K562 (cell line): ENCODE measurements at regions not wholly inside any gene's neighbourhood (a gene's known extent, or its start where the extent isn't known, plus 50 kb on each side); places are given as distances from the start of the nearest gene placed in this dataset.

Source experiments
- ATF2 ChIP-seq: sonication (generic); formaldehyde crosslinking; IDR thresholded peaks from 2 replicates; pipeline ENCODE4 v1.8.1; 2022; ENCODE audit warnings: missing genetic modification reagents
- ATF3 ChIP-seq, 2 experiments: fragments of 450-650 bp in 1 of 2; sonication (generic) in 1 of 2; formaldehyde crosslinking in 1 of 2; IDR thresholded peaks in 1 of 2; conservative IDR thresholded peaks in 1 of 2; 2 replicates each; pipeline versions ENCODE4 v1.6.1 to v1.8.1; 2016 to 2023; ENCODE audit warnings: mild to moderate bottlenecking in 2 of 2, moderate library complexity in 2 of 2, inconsistent platforms in 1 of 2, missing genetic modification reagents in 1 of 2
- CHD1 ChIP-seq: fragments of 200-600 bp; sonication (generic); IDR thresholded peaks from one replicate; pipeline ENCODE4 v1.6.1; 2012; ENCODE audit warnings: mild to moderate bottlenecking, moderate library complexity, low read length, inconsistent platforms
- JUND ChIP-seq, 2 experiments: IDR thresholded peaks; 2 replicates in 1 of 2; 3 replicates in 1 of 2; pipeline ENCODE4 v1.6.1; 2011; ENCODE audit warnings: borderline replicate concordance in 2 of 2, low read depth in 2 of 2, low read length in 2 of 2, improper control_type of control experiment in 1 of 2, missing biosample characterization in 1 of 2, missing genetic modification characterization in 1 of 2, missing genetic modification reagents in 1 of 2
- L3MBTL2 ChIP-seq: fragments of 450-650 bp; IDR thresholded peaks from 2 replicates; pipeline ENCODE4 v1.6.1; 2016; ENCODE audit warnings: mild to moderate bottlenecking, moderate library complexity
- MTA3 ChIP-seq: fragments of 450-650 bp; formaldehyde crosslinking; IDR thresholded peaks from 2 replicates; pipeline ENCODE4 v1.6.1; 2017; ENCODE audit warnings: mild to moderate bottlenecking, borderline replicate concordance
- NR2C2 ChIP-seq, 2 experiments: fragments of 200-800 bp in 1 of 2; sonication (Bioruptor generic) in 1 of 2; sonication (generic) in 1 of 2; formaldehyde crosslinking in 1 of 2; IDR thresholded peaks; 2 replicates each; pipeline versions ENCODE4 v1.6.1 to v1.8.0; 2016 to 2022; ENCODE audit warnings: mild to moderate bottlenecking in 1 of 2, missing compliant biosample characterization in 1 of 2, missing genetic modification characterization in 1 of 2, missing genetic modification reagents in 1 of 2
- SUPT5H ChIP-seq: fragments of 450-650 bp; IDR thresholded peaks from 2 replicates; pipeline ENCODE4 v1.6.1; 2016
- TFAP4 ChIP-seq: sonication (generic); formaldehyde crosslinking; IDR thresholded peaks from 2 replicates; pipeline ENCODE4 v1.8.0; 2022; ENCODE audit warnings: missing genetic modification reagents, mild to moderate bottlenecking, moderate library complexity, borderline replicate concordance
- TSHZ1 ChIP-seq: fragments of 250-450 bp; sonication (Bioruptor Pico); IDR thresholded peaks from 2 replicates; pipeline ENCODE4 v1.4.0; 2020; ENCODE audit warnings: mild to moderate bottlenecking, moderate library complexity
- ZBTB11 ChIP-seq, 3 experiments: fragments of 200-800 bp in 1 of 3; fragments of 250-450 bp in 1 of 3; fragments of 450-650 bp in 1 of 3; sonication (Bioruptor Pico) in 1 of 3; sonication (Bioruptor generic) in 1 of 3; formaldehyde crosslinking in 1 of 3; IDR thresholded peaks; 2 replicates each; pipeline versions ENCODE4 v1.6.1 to v1.8.0; 2016 to 2022; ENCODE audit warnings: mild to moderate bottlenecking in 2 of 3, missing genetic modification characterization in 2 of 3, missing compliant biosample characterization in 1 of 3, moderate library complexity in 1 of 3
- ZKSCAN3 ChIP-seq: fragments of 250-450 bp; sonication (Bioruptor Pico); IDR thresholded peaks from 2 replicates; pipeline ENCODE4 v1.4.0; 2020

GRCh38 chr6:138682704-138683527 is 90.7 kb upstream of the CCDC28A start (continued):
- TF ChIP-seq ATF2 (no peak), MTA3 (no peak), TSHZ1 (no peak), TFAP4 (CRISPR knock-in tag) (peak; percentile 70; the same call in 1 of the 2 replicates), SUPT5H (no peak), NR2C2 (CRISPR knock-in tag; IDR thresholded peaks at IDR 0.05) (no peak), NR2C2 (tag; IDR thresholded peaks at IDR 0.05) (peak; percentile 82), JUND (IDR thresholded peaks at IDR 0.05; ENCODE audit: borderline replicate concordance, low read depth, low read length) (0 out of 2 replicates have a peak, but pooled peaks have one; percentile 25), JUND (tag; IDR thresholded peaks at IDR 0.05; ENCODE audit: borderline replicate concordance, low read depth, low read length) (no peak), ZKSCAN3 (CRISPR knock-in tag) (no peak), ZBTB11 (CRISPR knock-in tag; IDR thresholded peaks at IDR 0.05) (peak in 1 of 3 experiments; percentile 63; a peak in 2 of 6 replicates), ATF3 (IDR thresholded peaks at IDR 0.05) (peak; percentile 47; the same call in 1 of the 2 replicates), ATF3 (CRISPR knock-in tag; conservative IDR thresholded peaks at IDR 0.05) (no peak), CHD1 (no peak), L3MBTL2 (peak; percentile 32; the same call in 1 of the 2 replicates)
